ENCODE measurements at regions not wholly inside any gene's neighbourhood (a gene's known extent, or its start where the extent isn't known, plus 50 kb on each side); places are given as distances from the start of the nearest gene placed in this dataset.
"Not testable (repeated sequence)": the region's sequence is repeated elsewhere in the genome, so short reads cannot be mapped to it uniquely, and the experiment has no call there.

DNA sequence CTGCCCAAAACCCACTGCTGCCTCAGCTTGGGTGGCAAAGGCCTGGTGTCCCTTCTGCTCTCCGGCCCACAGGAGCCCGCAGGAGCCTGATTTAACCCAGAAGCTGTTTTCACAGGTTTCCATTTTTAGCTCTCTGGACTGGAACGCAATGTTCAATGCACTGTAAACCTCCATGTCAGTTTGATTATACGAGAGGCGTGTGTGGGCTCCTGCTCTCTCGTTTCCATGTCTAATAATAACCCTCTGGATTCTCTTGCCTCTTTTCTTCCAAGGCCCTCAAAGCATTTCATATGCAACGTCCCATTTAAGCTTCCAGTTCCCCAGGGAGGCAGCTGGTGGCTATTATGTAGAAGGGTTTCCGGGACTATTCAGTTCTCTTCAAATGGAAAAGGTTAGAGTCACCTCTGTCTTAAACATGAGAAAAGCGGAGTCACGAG, 161.1 kb downstream of the SUDS3 start:
- no peak for FAIRE-seq

- FAIRE-seq, result no peak
These were observed 164.7 kb downstream of the SUDS3 start for GRCh38 chr12:118541071-118541470.

DNA sequence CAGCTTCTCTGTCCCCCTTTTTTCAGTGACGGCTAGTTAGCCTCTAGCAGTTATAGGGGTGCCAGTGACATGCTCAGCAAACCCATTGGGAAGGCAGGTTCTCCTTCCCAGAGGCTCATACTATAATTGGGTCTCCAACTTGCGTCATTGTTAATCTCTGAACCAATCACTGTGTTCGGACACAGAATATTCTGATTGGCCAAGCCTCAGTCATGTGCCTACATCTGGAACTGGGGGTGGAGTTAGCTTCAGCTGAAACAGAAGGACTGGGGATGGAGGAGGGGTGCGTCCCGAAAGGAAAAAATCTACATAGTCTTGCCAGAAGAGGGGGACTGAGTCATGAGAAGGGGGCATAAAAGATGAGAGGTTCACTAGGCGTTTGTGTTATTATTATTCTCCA, 165.6 kb downstream of the SUDS3 start:
- FAIRE-seq, result no peak

DNA sequence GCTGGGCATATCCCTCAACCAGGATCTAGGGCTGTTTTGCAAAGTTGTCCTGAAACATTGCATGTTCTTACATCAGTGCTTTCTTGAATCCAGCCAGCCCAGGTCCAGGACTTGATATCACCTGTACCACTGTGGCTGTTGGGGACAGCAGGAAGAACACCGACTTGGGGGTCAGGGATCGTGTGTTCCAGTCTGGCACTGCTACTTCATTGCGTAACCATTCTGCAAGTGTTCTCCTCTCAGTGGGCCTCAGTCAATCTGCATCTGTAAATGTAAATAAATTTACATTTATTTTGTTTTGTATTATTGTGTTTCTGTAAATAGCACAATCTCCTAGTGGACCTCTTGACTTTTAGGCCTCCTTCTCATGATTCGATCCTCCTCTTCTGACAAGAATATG, 167.3 kb downstream of the SUDS3 start:
- FAIRE-seq, result no peak

- FAIRE-seq, result no peak
These were observed 168.2 kb downstream of the SUDS3 start for GRCh38 chr12:118544569-118544968.

GRCh38 chr12:118547606-118548005, 171.3 kb downstream of the SUDS3 start:
- FAIRE-seq, result not testable (repeated sequence)

GRCh38 chr12:118548887-118549509, 172.6 kb downstream of the SUDS3 start:
- no peak for FAIRE-seq

DNA sequence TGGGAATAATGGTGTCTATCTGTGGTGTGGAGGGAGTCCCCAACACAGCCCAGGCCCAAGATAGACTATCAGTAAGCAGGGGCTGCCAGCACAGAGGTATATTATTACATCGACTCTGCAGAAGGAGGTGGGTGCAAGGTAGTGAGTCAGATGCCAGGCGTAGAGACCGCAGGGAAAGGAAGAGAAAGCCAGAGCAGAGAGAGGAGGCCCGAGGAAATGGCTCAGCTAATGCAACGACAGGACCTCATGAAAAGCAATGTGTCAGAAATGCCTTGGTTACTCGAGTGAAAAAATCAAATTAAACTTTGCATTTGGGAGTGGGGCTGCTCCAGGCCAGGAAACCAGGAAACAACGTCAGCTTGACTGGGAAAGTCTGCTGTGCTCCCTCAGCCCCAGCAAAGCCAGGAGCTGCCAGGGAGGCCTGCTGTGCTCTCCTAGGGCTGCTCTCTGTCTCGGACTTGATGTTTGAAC, 173.2 kb downstream of the SUDS3 start:
- no peak for FAIRE-seq

DNA sequence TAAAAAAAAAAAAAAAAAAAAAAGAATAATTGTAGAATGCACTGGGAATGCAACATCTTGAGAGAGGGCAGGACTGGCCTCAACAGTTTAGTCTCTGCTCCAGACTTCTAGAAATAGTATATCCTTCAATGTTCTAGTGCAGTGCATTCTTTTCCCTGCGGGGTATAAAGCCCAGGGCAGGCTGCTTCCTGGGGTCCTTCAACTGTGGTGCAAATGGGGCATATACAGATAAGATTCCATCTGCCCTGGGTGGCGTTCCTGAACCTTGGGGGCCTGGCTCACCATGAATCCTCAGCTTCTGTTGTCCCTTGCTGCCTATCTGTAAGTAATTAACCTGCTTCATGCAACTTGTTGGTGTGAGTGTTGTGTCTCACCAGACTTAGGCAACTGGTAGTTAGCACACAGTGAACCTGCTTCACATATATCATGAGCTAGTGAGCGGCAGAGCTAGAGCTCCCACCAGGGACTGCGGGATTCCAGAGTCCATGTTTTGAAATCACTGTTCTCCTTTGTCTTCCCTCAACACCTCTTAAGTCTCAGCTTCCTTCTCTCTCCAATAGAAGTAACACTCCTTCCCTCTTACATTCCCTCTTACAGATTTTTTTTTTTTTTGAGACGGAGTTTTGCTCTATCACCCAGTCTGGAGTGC, 177.6 kb downstream of the SUDS3 start:
- no peak for FAIRE-seq

DNA sequence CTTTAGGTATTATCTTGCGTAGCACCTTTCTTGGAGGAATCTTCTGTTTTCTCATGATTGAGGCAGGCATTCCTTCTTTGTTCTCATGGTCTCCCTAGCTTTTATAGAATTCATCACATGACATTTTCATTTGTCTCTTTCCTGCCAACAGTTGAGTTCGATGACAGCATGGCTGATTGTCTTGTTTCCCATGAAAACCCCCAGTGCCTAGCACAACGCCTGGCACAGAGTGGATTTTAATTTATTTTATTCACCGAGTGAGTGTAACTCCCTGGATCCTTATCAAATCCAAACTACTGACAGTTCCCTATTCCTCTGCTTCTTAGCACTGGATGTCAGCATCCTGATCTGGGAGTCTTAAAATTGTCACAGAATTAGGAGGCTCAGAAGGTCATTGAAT, 182.6 kb downstream of the SUDS3 start:
- FAIRE-seq, result no peak

GRCh38 chr12:118560733-118561132, 184.4 kb downstream of the SUDS3 start:
- FAIRE-seq, result no peak

GRCh38 chr12:118571730-118572129, 195.4 kb downstream of the SUDS3 start:
- no peak for FAIRE-seq

- FAIRE-seq, result no peak
These were observed 197.9 kb downstream of the SUDS3 start for GRCh38 chr12:118574288-118574687.

GRCh38 chr12:118575730-118576129, 199.4 kb downstream of the SUDS3 start:
- no peak for FAIRE-seq

DNA sequence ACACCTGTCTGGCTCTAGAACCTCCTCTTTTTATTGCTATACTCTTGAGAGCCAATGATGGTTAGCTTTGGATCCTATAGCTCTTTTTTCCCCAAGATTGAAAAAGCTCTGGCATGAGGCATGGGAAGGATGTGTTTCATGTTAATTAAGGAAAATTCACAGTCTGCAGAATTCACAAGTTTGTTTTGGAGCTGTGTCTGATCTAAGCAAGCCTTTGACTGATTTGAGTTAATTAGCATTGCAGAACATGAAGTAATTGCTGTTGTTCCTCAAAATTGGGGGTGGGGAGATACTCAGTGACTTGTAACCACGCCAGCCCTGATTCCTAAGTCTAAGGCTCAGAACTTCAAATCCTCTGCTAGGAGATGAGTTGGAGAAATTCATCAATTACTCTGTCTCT, 205.0 kb downstream of the SUDS3 start:
- FAIRE-seq, result no peak

- FAIRE-seq, result no peak
These were observed 206.5 kb downstream of the SUDS3 start for GRCh38 chr12:118582863-118583262.

GRCh38 chr12:118586433-118586832, 210.1 kb downstream of the SUDS3 start:
- no peak for FAIRE-seq

- no peak for FAIRE-seq
These were observed 212.8 kb downstream of the SUDS3 start for GRCh38 chr12:118589162-118589561.

DNA sequence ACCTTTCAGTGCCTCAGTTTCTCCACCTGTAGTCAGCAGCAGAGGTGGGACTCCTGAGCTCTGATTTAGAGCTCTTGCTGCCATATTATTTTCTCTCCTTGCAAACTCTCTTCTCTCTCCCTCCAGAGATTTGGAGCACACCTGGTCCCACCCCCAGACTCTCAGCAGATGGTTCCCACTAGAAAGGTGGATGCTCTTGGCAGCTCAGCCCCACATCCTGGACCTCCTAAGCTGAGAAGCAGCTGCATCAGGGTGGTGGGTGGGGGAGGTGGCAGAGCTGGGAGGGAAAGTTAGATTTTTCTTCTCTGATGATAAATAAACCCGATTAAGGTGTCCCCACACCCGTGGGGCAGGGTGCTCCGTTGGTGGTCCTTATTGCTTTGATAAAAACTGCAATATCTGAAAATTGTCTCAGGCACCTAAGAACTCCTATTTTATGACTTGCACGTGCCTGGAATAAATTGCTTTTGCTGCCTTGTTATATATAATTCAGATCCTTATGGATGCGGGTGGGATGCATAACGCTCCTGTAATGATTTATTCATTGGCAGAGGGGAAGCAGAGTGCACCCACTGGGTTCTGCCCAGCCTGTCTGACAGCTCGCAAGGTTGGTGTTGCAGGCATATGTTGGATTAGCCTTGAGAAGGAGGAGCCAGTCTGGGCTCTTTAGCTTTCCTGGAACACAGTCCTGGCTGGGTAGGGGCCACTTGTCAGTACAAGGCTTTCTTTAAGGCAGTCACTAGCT, 214.2 kb downstream of the SUDS3 start:
- FAIRE-seq, result no peak

GRCh38 chr12:118603610-118604361, 227.4 kb downstream of the SUDS3 start:
- FAIRE-seq, result no peak

- FAIRE-seq, result no peak
These were observed 230.3 kb downstream of the SUDS3 start for GRCh38 chr12:118606690-118607089.

DNA sequence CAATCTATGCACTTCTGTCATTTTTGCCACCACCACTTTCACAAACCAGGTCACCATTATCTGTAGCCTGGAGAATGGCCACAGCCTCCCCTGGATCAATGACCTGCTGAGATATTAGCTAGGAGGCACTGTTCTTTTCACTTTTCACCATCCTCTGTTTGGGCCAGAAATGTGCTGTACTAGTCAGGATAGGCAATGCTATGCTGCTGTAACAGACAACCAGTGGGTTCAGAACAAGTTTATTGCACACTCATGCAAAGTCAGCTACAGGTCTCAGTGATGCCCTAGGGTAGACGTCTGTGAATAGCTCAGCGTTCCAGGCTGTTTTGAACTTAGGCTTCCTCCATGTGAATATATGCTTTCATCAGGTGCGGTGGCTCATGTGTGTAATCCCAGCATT, 231.5 kb downstream of the SUDS3 start:
- no peak for FAIRE-seq

DNA sequence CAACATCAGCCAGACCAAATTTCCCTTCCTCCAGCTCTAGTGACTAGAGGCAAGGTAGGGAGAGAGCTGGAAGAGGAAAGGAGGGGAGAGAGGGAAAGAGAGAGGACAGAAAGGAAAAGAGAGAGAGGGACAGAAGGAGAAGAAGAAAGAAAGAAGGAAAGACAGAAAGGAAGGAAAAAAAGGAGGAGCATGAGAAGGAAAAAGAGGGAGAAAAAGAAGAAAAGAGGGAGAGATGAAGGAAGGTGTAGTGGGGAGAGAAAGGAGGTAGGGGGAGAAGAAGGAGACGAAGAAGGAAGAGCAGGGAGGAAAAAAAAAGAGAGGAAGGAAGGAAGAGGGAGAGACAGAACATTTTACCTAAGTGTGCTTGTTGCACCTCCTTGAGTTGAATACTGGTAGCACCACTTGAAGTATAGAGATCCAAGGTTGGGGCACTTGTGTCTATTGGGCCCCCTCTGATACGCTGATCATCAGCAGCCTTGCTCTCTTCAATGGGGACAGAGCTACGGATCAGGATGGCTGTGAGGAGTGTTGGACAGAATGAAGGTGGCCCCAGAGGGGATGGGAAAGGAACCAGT, 232.5 kb downstream of the SUDS3 start:
- FAIRE-seq, result no peak
